HEK293 (cell line): ENCODE measurements at regions not wholly inside any gene's neighbourhood (a gene's known extent, or its start where the extent isn't known, plus 50 kb on each side); places are given as distances from the start of the nearest gene placed in this dataset.

Experiments used
- CTCF ChIA-PET: fragments of 350-600 bp; formaldehyde crosslinking; extraction: SDS; loops from one replicate; lab custom pipeline; 2021; ENCODE audit warnings: antibody characterized with exemption; lab: Yijun Ruan, JAX
- POLR2A ChIA-PET: fragments of 300-600 bp; formaldehyde crosslinking; extraction: SDS; loops from one replicate; lab custom pipeline; 2020; ENCODE audit warnings: antibody characterized with exemption, inconsistent platforms; lab: Yijun Ruan, JAX
- H3K27ac ChIP-seq: fragments of 200-500 bp; sonication (Bioruptor generic); 2 replicates; pipeline ENCODE4 v1.5.1; 2014; ENCODE audit warnings: low read depth, low read length, control low read depth, inconsistent platforms; ENCODE audit errors: extremely low read depth
- H3K36me3 ChIP-seq, 2 experiments: fragments of 200-500 bp in 1 of 2; sonication (Bioruptor generic) in 1 of 2; 1 replicate in 1 of 2; 2 replicates in 1 of 2; pipeline ENCODE4 v1.5.1; 2014 to 2017; ENCODE audit warnings: inconsistent platforms in 2 of 2, low read length in 2 of 2; ENCODE audit not compliant: control insufficient read depth in 2 of 2, insufficient read depth in 1 of 2
- H3K4me1 ChIP-seq: fragments of 200-500 bp; sonication (Bioruptor generic); 2 replicates; pipeline ENCODE4 v1.5.1; 2014; ENCODE audit warnings: mild to moderate bottlenecking, low read length, inconsistent platforms; ENCODE audit not compliant: control insufficient read depth, insufficient read depth
- H3K4me3 ChIP-seq: 2 replicates; pipeline ENCODE4 v1.5.1; 2011; ENCODE audit warnings: low read depth, mild to moderate bottlenecking, control low read depth, low read length, moderate library complexity
- H3K9me3 ChIP-seq: fragments of 200-500 bp; sonication (Bioruptor generic); 2 replicates; pipeline ENCODE4 v1.5.1; 2014; ENCODE audit warnings: low read depth, low read length, inconsistent platforms; ENCODE audit not compliant: control insufficient read depth, insufficient read depth
- BCL11A ChIP-seq: fragments of 450-650 bp; formaldehyde crosslinking; IDR thresholded peaks from 2 replicates; pipeline ENCODE4 v1.5.1; 2016; ENCODE audit warnings: low read depth, missing biosample characterization, missing genetic modification characterization
- BCL11B ChIP-seq: fragments of 450-650 bp; formaldehyde crosslinking; IDR thresholded peaks from 2 replicates; pipeline ENCODE4 v1.5.1; 2016; ENCODE audit warnings: low read depth, missing biosample characterization, missing genetic modification characterization
- HOXC10 ChIP-seq: sonication (generic); formaldehyde crosslinking; IDR thresholded peaks from 2 replicates; pipeline ENCODE4 v1.8.1; 2023; ENCODE audit warnings: mild to moderate bottlenecking, missing genetic modification reagents
- KLF1 ChIP-seq: fragments of 450-650 bp; formaldehyde crosslinking; IDR thresholded peaks from 2 replicates; pipeline ENCODE4 v1.5.1; 2016; ENCODE audit warnings: missing biosample characterization, missing genetic modification characterization
- PRDM6 ChIP-seq: fragments of 450-650 bp; formaldehyde crosslinking; IDR thresholded peaks from 2 replicates; pipeline ENCODE4 v1.5.1; 2017; ENCODE audit warnings: missing biosample characterization, missing genetic modification characterization
- RBAK ChIP-seq: fragments of 450-650 bp; formaldehyde crosslinking; IDR thresholded peaks from 2 replicates; pipeline ENCODE4 v1.5.1; 2016; ENCODE audit warnings: missing biosample characterization, missing genetic modification characterization
- ZBTB10 ChIP-seq: fragments of 450-650 bp; formaldehyde crosslinking; IDR thresholded peaks from 2 replicates; pipeline ENCODE4 v1.5.1; 2016; ENCODE audit warnings: missing biosample characterization, missing genetic modification characterization
- ZBTB8A ChIP-seq: fragments of 450-650 bp; formaldehyde crosslinking; IDR thresholded peaks from 2 replicates; pipeline ENCODE4 v1.5.1; 2016; ENCODE audit warnings: missing biosample characterization, missing genetic modification characterization
- ZFP69B ChIP-seq: fragments of 450-650 bp; formaldehyde crosslinking; IDR thresholded peaks from 2 replicates; pipeline ENCODE4 v1.5.1; 2016; ENCODE audit warnings: missing biosample characterization, missing genetic modification characterization
- ZNF174 ChIP-seq: fragments of 450-650 bp; formaldehyde crosslinking; IDR thresholded peaks from 2 replicates; pipeline ENCODE4 v1.5.0; 2017; ENCODE audit warnings: missing biosample characterization, mild to moderate bottlenecking, missing genetic modification characterization
- ZNF214 ChIP-seq: fragments of 450-650 bp; formaldehyde crosslinking; IDR thresholded peaks from 2 replicates; pipeline ENCODE4 v1.5.1; 2017; ENCODE audit warnings: missing biosample characterization, mild to moderate bottlenecking, missing genetic modification characterization, borderline replicate concordance
- ZNF324 ChIP-seq: fragments of 450-650 bp; formaldehyde crosslinking; IDR thresholded peaks from 2 replicates; pipeline ENCODE4 v1.5.1; 2016; ENCODE audit warnings: missing biosample characterization, missing genetic modification characterization
- ZNF335 ChIP-seq: fragments of 450-650 bp; formaldehyde crosslinking; conservative IDR thresholded peaks from 2 replicates; pipeline ENCODE4 v1.5.1; 2016; ENCODE audit warnings: missing biosample characterization, missing genetic modification characterization
- ZNF37A ChIP-seq: fragments of 450-650 bp; IDR thresholded peaks from 2 replicates; pipeline ENCODE4 v1.5.1; 2018; ENCODE audit warnings: missing biosample characterization, missing genetic modification characterization
- ZNF404 ChIP-seq: fragments of 450-650 bp; formaldehyde crosslinking; IDR thresholded peaks from 2 replicates; pipeline ENCODE4 v1.5.1; 2017; ENCODE audit warnings: missing biosample characterization, missing genetic modification characterization
- ZNF433 ChIP-seq: fragments of 450-650 bp; formaldehyde crosslinking; IDR thresholded peaks from 2 replicates; pipeline ENCODE4 v1.5.1; 2016; ENCODE audit warnings: missing biosample characterization, missing genetic modification characterization, low read depth
- ZNF530 ChIP-seq: fragments of 450-650 bp; formaldehyde crosslinking; IDR thresholded peaks from 2 replicates; pipeline ENCODE4 v1.5.1; 2016; ENCODE audit warnings: low read depth, missing biosample characterization, missing genetic modification characterization
- ZNF571 ChIP-seq: fragments of 450-650 bp; formaldehyde crosslinking; IDR thresholded peaks from 2 replicates; pipeline ENCODE4 v1.5.0; 2017; ENCODE audit warnings: missing biosample characterization, missing genetic modification characterization
- ZNF580 ChIP-seq: fragments of 450-650 bp; formaldehyde crosslinking; IDR thresholded peaks from 2 replicates; pipeline ENCODE4 v1.5.1; 2016; ENCODE audit warnings: missing biosample characterization, missing genetic modification characterization
- ZNF670 ChIP-seq: fragments of 450-650 bp; formaldehyde crosslinking; IDR thresholded peaks from 2 replicates; pipeline ENCODE4 v1.5.1; 2016; ENCODE audit warnings: missing biosample characterization, missing genetic modification characterization, low read depth
- ZNF830 ChIP-seq: fragments of 450-650 bp; IDR thresholded peaks from 2 replicates; pipeline ENCODE4 v1.5.0; 2018; ENCODE audit warnings: missing biosample characterization, missing genetic modification characterization, low read depth, mild to moderate bottlenecking, moderate library complexity

GRCh38 chr5:35543408-35543807, 74.3 kb upstream of the SPEF2 start:
- no peaks in the 10 kb centered on the region for H3K4me1 ChIP-seq
- H3K27ac ChIP-seq = no peak overlapping the region
- H3K36me3 ChIP-seq = no peaks in the 10 kb centered on the region
- no peak for TF ChIP-seq ZNF433 (tag by site-specific recombination)
- TF ChIP-seq ZNF335 (tag by site-specific recombination) = no peak
- TF ChIP-seq ZNF214 (tag by site-specific recombination) = no peak
- no peak for TF ChIP-seq ZFP69B (tag by site-specific recombination)
- no peak for TF ChIP-seq RBAK
- ChIA-PET CTCF (interaction anchor here (0.6 kb wide), 1 partner anchor 22 kb away, joined by 4 read pairs; no protein-coding TSS in a partner anchor), POLR2A (no interaction called here)
- no peak overlapping the region for H3K4me3 ChIP-seq
- no peaks in the 10 kb centered on the region for H3K9me3 ChIP-seq

GRCh38 chr5:35540002-35540401, 77.7 kb upstream of the SPEF2 start:
- Histone ChIP-seq H3K4me1 (no peaks in the 10 kb centered on the region), H3K27ac (no peak overlapping the region), H3K36me3 (no peaks in the 10 kb centered on the region), H3K4me3 (no peak overlapping the region), H3K9me3 (no peaks in the 10 kb centered on the region)
- POLR2A ChIA-PET = no interaction called here
- TF ChIP-seq BCL11A (tag by site-specific recombination) (no peak), ZNF571 (tag by site-specific recombination) (no peak), BCL11B (no peak), ZNF174 (tag by site-specific recombination) (no peak), HOXC10 (no peak), ZNF324 (tag by site-specific recombination) (no peak), KLF1 (tag by site-specific recombination) (no peak), ZBTB8A (tag by site-specific recombination) (no peak), ZNF580 (tag by site-specific recombination) (no peak), ZNF37A (no peak), ZNF670 (tag by site-specific recombination) (no peak), PRDM6 (tag by site-specific recombination) (no peak), ZBTB10 (tag by site-specific recombination) (no peak), ZNF530 (tag by site-specific recombination) (no peak), ZNF830 (no peak), ZNF404 (tag by site-specific recombination) (no peak)
- CTCF ChIA-PET = no interaction called here
